HepG2 (cell line): ENCODE measurements at regions not wholly inside any gene's neighbourhood (a gene's known extent, or its start where the extent isn't known, plus 50 kb on each side); places are given as distances from the start of the nearest gene placed in this dataset.

Source experiments
- CHD2 ChIP-seq: IDR thresholded peaks from 2 replicates; pipeline ENCODE4 v1.6.1; 2011; ENCODE audit warnings: low read depth, low read length, improper control_type of control experiment
- CSRNP1 ChIP-seq: sonication (generic); formaldehyde crosslinking; IDR thresholded peaks from 2 replicates; pipeline ENCODE4 v1.8.1; 2023; ENCODE audit warnings: mild to moderate bottlenecking, missing genetic modification reagents
- DRAP1 ChIP-seq: IDR thresholded peaks from 2 replicates; pipeline ENCODE4 v1.6.1; 2016; ENCODE audit warnings: missing genetic modification reagents, missing compliant biosample characterization
- EP300 ChIP-seq, 3 experiments: sonication (generic) in 1 of 3; formaldehyde crosslinking in 1 of 3; IDR thresholded peaks; 2 replicates each; pipeline versions ENCODE4 v1.5.1 to v1.6.1; 2011 to 2020; ENCODE audit warnings: low read depth in 2 of 3, low read length in 2 of 3, borderline replicate concordance in 1 of 3, improper control_type of control experiment in 1 of 3, mild to moderate bottlenecking in 1 of 3, missing genetic modification reagents in 1 of 3, moderate library complexity in 1 of 3
- HNRNPUL1 ChIP-seq: fragments of 200-400 bp; formaldehyde crosslinking; IDR thresholded peaks from 2 replicates; pipeline ENCODE4 v1.6.1; 2017; ENCODE audit warnings: low read depth, mild to moderate bottlenecking, low read length, moderate library complexity
- KLF12 ChIP-seq: sonication (generic); formaldehyde crosslinking; IDR thresholded peaks from 2 replicates; pipeline ENCODE4 v1.4.0; 2020; ENCODE audit warnings: missing genetic modification reagents, borderline replicate concordance
- NR2C2 ChIP-seq: sonication (generic); formaldehyde crosslinking; IDR thresholded peaks from 2 replicates; pipeline ENCODE4 v1.4.0; 2020; ENCODE audit warnings: missing genetic modification reagents, mild to moderate bottlenecking, moderate library complexity, borderline replicate concordance
- PAX8 ChIP-seq: sonication (generic); formaldehyde crosslinking; IDR thresholded peaks from 2 replicates; pipeline ENCODE4 v1.8.0; 2022; ENCODE audit warnings: mild to moderate bottlenecking, missing genetic modification reagents, borderline replicate concordance
- RFX5 ChIP-seq: IDR thresholded peaks from 2 replicates; pipeline ENCODE4 v1.6.1; 2011; ENCODE audit warnings: low read depth, low read length, improper control_type of control experiment
- ZBTB7A ChIP-seq: sonication (generic); formaldehyde crosslinking; IDR thresholded peaks from 2 replicates; pipeline ENCODE4 v1.8.0; 2022; ENCODE audit warnings: mild to moderate bottlenecking, missing genetic modification reagents
- ZMAT3 ChIP-seq: sonication (generic); formaldehyde crosslinking; conservative IDR thresholded peaks from 2 replicates; pipeline ENCODE4 v1.7.0; 2021; ENCODE audit warnings: missing genetic modification reagents
- ZNF3 ChIP-seq: IDR thresholded peaks from 2 replicates; pipeline ENCODE4 v1.7.0; 2017; ENCODE audit warnings: inconsistent platforms
- ZNF354B ChIP-seq: sonication (generic); formaldehyde crosslinking; IDR thresholded peaks from 2 replicates; pipeline ENCODE4 v1.8.0; 2022; ENCODE audit warnings: mild to moderate bottlenecking, missing genetic modification reagents
- ZNF546 ChIP-seq: sonication (generic); formaldehyde crosslinking; conservative IDR thresholded peaks from 2 replicates; pipeline ENCODE4 v1.8.1; 2023; ENCODE audit warnings: mild to moderate bottlenecking, missing genetic modification reagents
- ZNF556 ChIP-seq: sonication (generic); formaldehyde crosslinking; IDR thresholded peaks from 2 replicates; pipeline ENCODE4 v1.4.0; 2020; ENCODE audit warnings: mild to moderate bottlenecking, missing genetic modification reagents, borderline replicate concordance
- ZNF577 ChIP-seq: sonication (generic); formaldehyde crosslinking; IDR thresholded peaks from 2 replicates; pipeline ENCODE4 v1.4.0; 2020; ENCODE audit warnings: mild to moderate bottlenecking, low read depth, missing genetic modification reagents, borderline replicate concordance
- ZNF83 ChIP-seq: sonication (generic); formaldehyde crosslinking; IDR thresholded peaks from 2 replicates; pipeline ENCODE4 v1.4.0; 2020; ENCODE audit warnings: missing genetic modification reagents, mild to moderate bottlenecking, borderline replicate concordance
- ZSCAN25 ChIP-seq: sonication (generic); formaldehyde crosslinking; IDR thresholded peaks from 2 replicates; pipeline ENCODE4 v1.8.0; 2022; ENCODE audit warnings: mild to moderate bottlenecking, missing genetic modification reagents
- TF ChIP-seq, protein P1 (sequence below): sonication (generic); formaldehyde crosslinking; IDR thresholded peaks from 2 replicates; pipeline ENCODE4 v1.8.1; 2023; ENCODE audit warnings: missing genetic modification reagents, inconsistent platforms, borderline replicate concordance
- TF ChIP-seq, protein P2 (sequence below): sonication (generic); formaldehyde crosslinking; IDR thresholded peaks from 2 replicates; pipeline ENCODE4 v1.4.0; 2020; ENCODE audit warnings: missing genetic modification reagents, borderline replicate concordance
- TF ChIP-seq, protein P3 (sequence below): sonication (generic); formaldehyde crosslinking; conservative IDR thresholded peaks from 2 replicates; pipeline ENCODE4 v1.8.0; 2022; ENCODE audit warnings: low read depth, missing genetic modification reagents

DNA sequence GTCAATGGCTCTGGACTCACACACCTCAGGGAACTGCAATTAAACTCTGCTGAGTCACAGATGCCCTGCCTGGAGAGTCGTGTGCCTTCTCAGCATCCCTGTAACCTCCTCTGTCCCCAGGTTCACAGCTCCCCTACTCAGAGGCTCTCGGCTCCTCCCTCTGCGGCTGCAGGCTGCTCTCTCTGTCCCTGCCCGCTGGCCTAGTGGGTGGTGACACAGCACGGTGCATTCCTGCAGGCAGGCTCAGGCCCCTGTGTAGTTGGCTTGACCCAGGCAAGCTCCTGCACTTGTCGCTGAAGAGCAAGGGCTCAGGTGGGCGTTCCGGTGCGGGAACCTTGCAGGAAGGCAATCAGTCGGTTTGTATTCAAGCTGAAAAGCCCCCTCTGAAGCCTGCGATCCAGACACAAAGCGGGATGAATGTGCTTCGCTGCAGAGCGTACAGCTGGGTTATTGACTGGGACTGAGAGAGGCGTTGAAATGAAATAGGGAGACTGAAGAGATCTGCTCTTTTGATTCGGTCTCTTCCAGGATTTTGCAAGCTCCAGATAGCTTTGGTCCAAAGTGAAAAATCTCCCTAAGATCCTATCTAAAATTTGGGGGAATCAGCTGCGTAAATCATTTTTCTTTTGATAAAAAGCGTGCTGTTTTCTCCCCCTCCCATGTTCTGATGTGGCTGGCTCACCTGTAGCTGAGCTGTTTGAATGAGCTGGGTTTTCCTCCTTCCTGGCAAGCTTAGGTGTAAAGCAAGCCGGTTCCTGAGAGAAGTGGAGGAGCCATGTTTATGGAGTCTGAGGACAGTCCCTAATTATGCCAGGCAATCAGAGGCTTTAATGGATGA lies 208.7 kb upstream of the PHYHIPL start (continued):
- TF ChIP-seq, protein P1, sequence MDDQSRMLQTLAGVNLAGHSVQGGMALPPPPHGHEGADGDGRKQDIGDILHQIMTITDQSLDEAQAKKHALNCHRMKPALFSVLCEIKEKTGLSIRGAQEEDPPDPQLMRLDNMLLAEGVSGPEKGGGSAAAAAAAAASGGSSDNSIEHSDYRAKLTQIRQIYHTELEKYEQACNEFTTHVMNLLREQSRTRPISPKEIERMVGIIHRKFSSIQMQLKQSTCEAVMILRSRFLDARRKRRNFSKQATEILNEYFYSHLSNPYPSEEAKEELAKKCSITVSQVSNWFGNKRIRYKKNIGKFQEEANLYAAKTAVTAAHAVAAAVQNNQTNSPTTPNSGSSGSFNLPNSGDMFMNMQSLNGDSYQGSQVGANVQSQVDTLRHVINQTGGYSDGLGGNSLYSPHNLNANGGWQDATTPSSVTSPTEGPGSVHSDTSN (CRISPR knock-in tag), result no peak
- TF ChIP-seq CSRNP1 (CRISPR knock-in tag) (peak; percentile 51; the same call in 1 of the 2 replicates), HNRNPUL1 (no peak), ZNF3 (CRISPR knock-in tag) (no peak), PAX8 (CRISPR knock-in tag) (no peak), ZNF354B (CRISPR knock-in tag) (no peak), ZMAT3 (CRISPR knock-in tag) (peak; percentile 66; the same call in 1 of the 2 replicates), CHD2 (no peak), ZNF556 (CRISPR knock-in tag) (peak; percentile 70; the same call in 1 of the 2 replicates), ZSCAN25 (CRISPR knock-in tag) (peak; percentile 95), NR2C2 (0 out of 2 replicates have a peak, but pooled peaks have one; percentile 31), ZBTB7A (CRISPR knock-in tag) (peak; percentile 77), DRAP1 (peak; percentile 79), KLF12 (no peak), RFX5 (no peak), ZNF546 (CRISPR knock-in tag) (no peak), EP300 (IDR thresholded peaks at IDR 0.05; ENCODE audit: low read depth in 2 of 2, low read length in 2 of 2) (peak; percentile 39 to 60; a peak in 3 of 4 replicates), EP300 (CRISPR knock-in tag; IDR thresholded peaks at IDR 0.05; ENCODE audit: borderline replicate concordance) (peak; percentile 45; the same call in 1 of the 2 replicates), ZNF83 (CRISPR knock-in tag) (peak; percentile 35; the same call in 1 of the 2 replicates), ZNF577 (CRISPR knock-in tag) (no peak)
- TF ChIP-seq, protein P2, sequence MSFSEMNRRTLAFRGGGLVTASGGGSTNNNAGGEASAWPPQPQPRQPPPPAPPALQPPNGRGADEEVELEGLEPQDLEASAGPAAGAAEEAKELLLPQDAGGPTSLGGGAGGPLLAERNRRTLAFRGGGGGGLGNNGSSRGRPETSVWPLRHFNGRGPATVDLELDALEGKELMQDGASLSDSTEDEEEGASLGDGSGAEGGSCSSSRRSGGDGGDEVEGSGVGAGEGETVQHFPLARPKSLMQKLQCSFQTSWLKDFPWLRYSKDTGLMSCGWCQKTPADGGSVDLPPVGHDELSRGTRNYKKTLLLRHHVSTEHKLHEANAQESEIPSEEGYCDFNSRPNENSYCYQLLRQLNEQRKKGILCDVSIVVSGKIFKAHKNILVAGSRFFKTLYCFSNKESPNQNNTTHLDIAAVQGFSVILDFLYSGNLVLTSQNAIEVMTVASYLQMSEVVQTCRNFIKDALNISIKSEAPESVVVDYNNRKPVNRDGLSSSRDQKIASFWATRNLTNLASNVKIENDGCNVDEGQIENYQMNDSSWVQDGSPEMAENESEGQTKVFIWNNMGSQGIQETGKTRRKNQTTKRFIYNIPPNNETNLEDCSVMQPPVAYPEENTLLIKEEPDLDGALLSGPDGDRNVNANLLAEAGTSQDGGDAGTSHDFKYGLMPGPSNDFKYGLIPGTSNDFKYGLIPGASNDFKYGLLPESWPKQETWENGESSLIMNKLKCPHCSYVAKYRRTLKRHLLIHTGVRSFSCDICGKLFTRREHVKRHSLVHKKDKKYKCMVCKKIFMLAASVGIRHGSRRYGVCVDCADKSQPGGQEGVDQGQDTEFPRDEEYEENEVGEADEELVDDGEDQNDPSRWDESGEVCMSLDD (CRISPR knock-in tag), result no peak
- TF ChIP-seq, protein P3, sequence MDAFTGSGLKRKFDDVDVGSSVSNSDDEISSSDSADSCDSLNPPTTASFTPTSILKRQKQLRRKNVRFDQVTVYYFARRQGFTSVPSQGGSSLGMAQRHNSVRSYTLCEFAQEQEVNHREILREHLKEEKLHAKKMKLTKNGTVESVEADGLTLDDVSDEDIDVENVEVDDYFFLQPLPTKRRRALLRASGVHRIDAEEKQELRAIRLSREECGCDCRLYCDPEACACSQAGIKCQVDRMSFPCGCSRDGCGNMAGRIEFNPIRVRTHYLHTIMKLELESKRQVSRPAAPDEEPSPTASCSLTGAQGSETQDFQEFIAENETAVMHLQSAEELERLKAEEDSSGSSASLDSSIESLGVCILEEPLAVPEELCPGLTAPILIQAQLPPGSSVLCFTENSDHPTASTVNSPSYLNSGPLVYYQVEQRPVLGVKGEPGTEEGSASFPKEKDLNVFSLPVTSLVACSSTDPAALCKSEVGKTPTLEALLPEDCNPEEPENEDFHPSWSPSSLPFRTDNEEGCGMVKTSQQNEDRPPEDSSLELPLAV, result no peak
